Tibial artery (tissue), 4 donors: ENCODE measurements at regions not wholly inside any gene's neighbourhood (a gene's known extent, or its start where the extent isn't known, plus 50 kb on each side); places are given as distances from the start of the nearest gene placed in this dataset.

ENCODE experiments used
- DNase-seq, 2 donors: peaks; one replicate each; pipeline ENCODE4 v3.0.0-alpha.2; 2019
- H3K27ac ChIP-seq, 2 donors: fragments of 200-600 bp; sonication (generic) in 1 of 2; 1 replicate in 1 of 2; 2 replicates in 1 of 2; pipeline ENCODE4 v1.5.1; 2018 to 2019; ENCODE audit warnings: mild to moderate bottlenecking in 1 of 2
- H3K27me3 ChIP-seq, 2 donors: fragments of 200-600 bp; sonication (generic) in 1 of 2; one replicate each; pipeline versions ENCODE4 v1.5.1 to v1.6.0; 2016 to 2019
- H3K36me3 ChIP-seq, 3 donors: fragments of 200-600 bp; sonication (generic) in 2 of 3; one replicate each; pipeline ENCODE4 v1.5.1; 2016 to 2019; ENCODE audit warnings: mild to moderate bottlenecking in 2 of 3
- H3K4me1 ChIP-seq, 4 donors: fragments of 200-600 bp; sonication (generic) in 2 of 4; 1 replicate in 3 of 4; 2 replicates in 1 of 4; pipeline ENCODE4 v1.5.1; 2016 to 2019
- H3K4me3 ChIP-seq, 2 donors: fragments of 200-600 bp; sonication (generic) in 1 of 2; 1 replicate in 1 of 2; 2 replicates in 1 of 2; pipeline ENCODE4 v1.5.1; 2018 to 2019; ENCODE audit warnings: mild to moderate bottlenecking in 2 of 2
- H3K9me3 ChIP-seq, 3 donors: fragments of 200-600 bp; sonication (generic) in 1 of 3; one replicate each; pipeline ENCODE4 v1.5.1; 2016 to 2019
- intact Hi-C: fragments of 100-400 bp; cut with DNase I; formaldehyde crosslinking; loops from one replicate; pipeline ENCODE4 v1.15.0; 2023; ENCODE audit warnings: low total_unique reads
- TF ChIP-seq, protein P1 (sequence below), 2 experiments: fragments of 200-600 bp in 1 of 2; fragments of 450-650 bp in 1 of 2; IDR thresholded peaks; one replicate each; pipeline ENCODE4 v1.5.1; 2017 to 2019; ENCODE audit warnings: antibody characterized with exemption in 2 of 2, mild to moderate bottlenecking in 1 of 2, moderate library complexity in 1 of 2

DNA sequence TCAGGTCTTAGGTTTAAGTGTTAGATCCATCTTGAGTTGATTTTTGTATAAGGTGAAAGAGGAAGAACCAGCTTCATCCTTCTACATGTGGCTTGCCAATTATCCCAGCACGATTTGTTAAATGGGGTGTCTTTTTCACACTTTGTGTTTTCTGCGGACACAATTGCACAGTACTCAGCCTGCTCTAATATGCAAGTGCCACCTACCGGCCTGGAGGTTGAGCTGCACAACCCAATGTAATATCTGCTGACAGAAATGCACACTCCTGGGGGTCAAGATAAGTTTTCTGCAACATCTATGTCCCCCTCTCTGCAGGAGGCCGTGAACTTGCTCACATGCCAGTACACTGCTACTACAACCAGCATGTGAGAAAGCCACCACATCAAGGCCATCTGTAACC, 791.9 kb upstream of the ROBO1 start:
- Histone ChIP-seq H3K4me1 (no peaks in the 10 kb centered on the region), H3K27me3 (no peaks in the 10 kb centered on the region), H3K27ac (no peak overlapping the region), H3K36me3 (no peaks in the 10 kb centered on the region), H3K9me3 (no peaks in the 10 kb centered on the region), H3K4me3 (no peak overlapping the region)
- no peak for DNase-seq
- TF ChIP-seq, protein P1, sequence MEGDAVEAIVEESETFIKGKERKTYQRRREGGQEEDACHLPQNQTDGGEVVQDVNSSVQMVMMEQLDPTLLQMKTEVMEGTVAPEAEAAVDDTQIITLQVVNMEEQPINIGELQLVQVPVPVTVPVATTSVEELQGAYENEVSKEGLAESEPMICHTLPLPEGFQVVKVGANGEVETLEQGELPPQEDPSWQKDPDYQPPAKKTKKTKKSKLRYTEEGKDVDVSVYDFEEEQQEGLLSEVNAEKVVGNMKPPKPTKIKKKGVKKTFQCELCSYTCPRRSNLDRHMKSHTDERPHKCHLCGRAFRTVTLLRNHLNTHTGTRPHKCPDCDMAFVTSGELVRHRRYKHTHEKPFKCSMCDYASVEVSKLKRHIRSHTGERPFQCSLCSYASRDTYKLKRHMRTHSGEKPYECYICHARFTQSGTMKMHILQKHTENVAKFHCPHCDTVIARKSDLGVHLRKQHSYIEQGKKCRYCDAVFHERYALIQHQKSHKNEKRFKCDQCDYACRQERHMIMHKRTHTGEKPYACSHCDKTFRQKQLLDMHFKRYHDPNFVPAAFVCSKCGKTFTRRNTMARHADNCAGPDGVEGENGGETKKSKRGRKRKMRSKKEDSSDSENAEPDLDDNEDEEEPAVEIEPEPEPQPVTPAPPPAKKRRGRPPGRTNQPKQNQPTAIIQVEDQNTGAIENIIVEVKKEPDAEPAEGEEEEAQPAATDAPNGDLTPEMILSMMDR (IDR thresholded peaks at IDR 0.05), result no peak
- intact Hi-C loops, result no loop called here

DNA sequence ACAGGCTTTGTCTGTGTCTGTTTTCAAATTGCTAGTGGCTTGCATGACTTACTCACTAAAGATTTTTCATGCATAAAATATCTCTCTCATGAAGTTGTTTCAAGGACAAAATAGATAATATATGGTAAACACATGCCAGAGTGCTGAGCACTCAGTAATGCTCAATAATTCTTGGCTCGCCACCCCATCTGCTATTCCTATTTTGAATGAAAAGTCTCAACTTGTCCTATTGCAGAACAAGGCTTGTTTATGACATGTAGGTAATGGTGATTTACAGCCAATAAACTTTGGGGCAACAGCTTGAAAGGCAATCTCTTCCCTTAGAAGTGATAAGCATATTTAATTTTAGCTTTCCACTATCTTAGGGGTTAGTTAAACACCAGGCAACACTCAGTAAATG, 789.0 kb upstream of the ROBO1 start:
- intact Hi-C loops, result no loop called here
- Histone ChIP-seq H3K4me3 (no peak overlapping the region), H3K27ac (no peak overlapping the region), H3K4me1 (no peaks in the 10 kb centered on the region), H3K9me3 (no peaks in the 10 kb centered on the region), H3K36me3 (no peaks in the 10 kb centered on the region), H3K27me3 (no peaks in the 10 kb centered on the region)
- TF ChIP-seq, protein P1 (IDR thresholded peaks at IDR 0.05), result no peak
- no peak for DNase-seq

DNA sequence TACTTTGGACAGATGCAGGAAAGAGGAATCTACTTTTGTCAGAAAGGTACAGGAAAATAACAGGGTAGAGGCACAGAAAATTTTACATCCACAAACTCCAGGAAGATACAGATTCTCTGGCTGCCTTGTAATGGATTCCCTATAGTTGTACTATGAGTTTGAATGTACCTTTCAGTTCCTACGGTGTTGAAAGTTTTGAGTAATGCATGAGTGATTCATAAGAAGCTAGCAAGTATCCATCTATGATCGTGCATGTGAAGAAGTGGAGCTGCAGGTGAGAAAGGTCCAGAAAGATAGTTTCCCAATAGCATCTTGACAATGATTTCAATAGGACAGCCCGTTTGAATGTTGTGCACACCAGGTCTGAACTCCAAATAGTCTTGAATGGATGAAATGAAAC, 786.5 kb upstream of the ROBO1 start:
- no peak overlapping the region for H3K4me3 ChIP-seq
- no peak overlapping the region for H3K27ac ChIP-seq
- H3K9me3 ChIP-seq, result no peaks in the 10 kb centered on the region
- H3K4me1 ChIP-seq, result no peaks in the 10 kb centered on the region
- no peaks in the 10 kb centered on the region for H3K36me3 ChIP-seq
- DNase-seq, result no peak
- TF ChIP-seq, protein P1 (IDR thresholded peaks at IDR 0.05), result no peak
- intact Hi-C loops, result no loop called here
- H3K27me3 ChIP-seq, result no peaks in the 10 kb centered on the region

DNA sequence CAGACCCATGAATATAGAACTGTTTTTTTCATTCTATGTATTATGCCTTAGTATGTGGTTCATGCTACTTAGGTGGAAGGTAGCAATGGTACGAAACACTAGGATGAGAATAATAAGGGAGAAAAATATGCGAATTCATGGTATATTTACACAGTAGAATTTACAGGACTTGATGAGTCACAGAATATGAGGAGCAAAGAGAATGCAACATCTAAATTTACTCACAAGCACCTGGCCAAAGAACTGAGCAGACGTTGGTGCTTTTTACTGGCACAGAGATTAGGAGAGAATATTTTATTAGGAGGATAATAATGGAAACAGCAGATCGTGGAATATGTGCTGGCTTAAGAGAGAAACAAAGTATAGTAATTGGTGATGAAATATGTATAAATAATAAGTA, 785.4 kb upstream of the ROBO1 start:
- H3K9me3 ChIP-seq, result no peaks in the 10 kb centered on the region
- TF ChIP-seq, protein P1 (IDR thresholded peaks at IDR 0.05), result no peak
- H3K27me3 ChIP-seq, result no peaks in the 10 kb centered on the region
- no peaks in the 10 kb centered on the region for H3K36me3 ChIP-seq
- H3K4me3 ChIP-seq, result no peak overlapping the region
- no peak overlapping the region for H3K27ac ChIP-seq
- no peaks in the 10 kb centered on the region for H3K4me1 ChIP-seq
- no peak for DNase-seq
- intact Hi-C loops, result no loop called here

DNA sequence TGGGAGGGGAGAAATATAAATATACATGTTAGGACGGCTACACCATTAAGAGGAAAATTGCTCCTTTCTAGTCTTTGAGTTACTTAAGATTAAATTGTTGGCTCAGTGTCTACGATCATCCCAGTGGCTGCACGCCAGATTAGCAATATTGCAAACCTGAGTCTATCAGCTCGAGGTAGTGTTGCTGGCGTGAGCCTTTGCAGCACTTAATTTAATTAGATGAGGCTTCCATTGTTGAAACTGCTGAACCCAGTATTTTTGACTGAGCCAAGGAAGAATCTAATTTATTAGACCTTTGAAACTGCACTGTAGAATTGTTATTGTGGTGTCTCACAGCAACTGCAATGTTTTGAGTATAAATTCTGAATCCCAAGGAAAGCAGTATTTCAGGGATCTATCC, 782.4 kb upstream of the ROBO1 start:
- no peak overlapping the region for H3K4me3 ChIP-seq
- intact Hi-C loops, result no loop called here
- TF ChIP-seq, protein P1 (IDR thresholded peaks at IDR 0.05), result no peak
- DNase-seq, result no peak
- H3K27me3 ChIP-seq, result no peaks in the 10 kb centered on the region
- no peaks in the 10 kb centered on the region for H3K9me3 ChIP-seq
- H3K36me3 ChIP-seq, result no peaks in the 10 kb centered on the region
- H3K4me1 ChIP-seq, result no peaks in the 10 kb centered on the region
- no peak overlapping the region for H3K27ac ChIP-seq

DNA sequence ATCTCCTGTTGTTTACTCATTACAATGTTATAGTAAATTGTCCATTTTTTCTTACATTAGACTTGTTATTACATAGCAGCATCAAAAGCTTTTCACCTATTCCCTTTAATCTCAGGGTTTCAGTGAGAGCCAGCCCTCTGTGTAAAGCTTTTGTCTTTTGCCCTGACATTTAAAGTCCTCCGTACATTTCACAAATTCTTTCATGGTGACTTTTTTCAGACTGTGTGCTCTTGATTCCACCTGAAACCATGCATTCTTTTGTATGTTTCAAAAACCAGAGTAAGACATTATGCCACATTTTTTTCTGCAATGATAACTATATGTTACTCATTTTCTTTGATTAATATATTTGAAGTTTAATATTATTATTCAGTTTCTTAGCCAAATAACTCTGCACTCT, 781.4 kb upstream of the ROBO1 start:
- Histone ChIP-seq H3K27ac (no peak overlapping the region), H3K36me3 (no peaks in the 10 kb centered on the region), H3K4me1 (no peaks in the 10 kb centered on the region), H3K27me3 (no peaks in the 10 kb centered on the region), H3K4me3 (no peak overlapping the region), H3K9me3 (no peaks in the 10 kb centered on the region)
- no peak for DNase-seq
- intact Hi-C loops, result no loop called here
- TF ChIP-seq, protein P1 (IDR thresholded peaks at IDR 0.05), result no peak
